ENCODE measurements at regions not wholly inside any gene's neighbourhood (a gene's known extent, or its start where the extent isn't known, plus 50 kb on each side); places are given as distances from the start of the nearest gene placed in this dataset.

- no peak for TF ChIP-seq EZH2 (IDR thresholded peaks at IDR 0.05; ENCODE audit: borderline replicate concordance, low read depth, low read length, poor library complexity, severe bottlenecking)
- TF ChIP-seq CTCF (conservative IDR thresholded peaks at IDR 0.05; ENCODE audit: low read depth, low read length), result no peak
These were observed 158.5 kb downstream of the COPS8 start for GRCh38 chr2:237244178-237244577.

Measured in A673 (cell line).